DOHH2 (cell line): ENCODE measurements at regions not wholly inside any gene's neighbourhood (a gene's known extent, or its start where the extent isn't known, plus 50 kb on each side); places are given as distances from the start of the nearest gene placed in this dataset.

Source experiments
- CTCF ChIP-seq: fragments of 200-600 bp; sonication (generic); IDR thresholded peaks from one replicate; pipeline ENCODE4 v1.5.1; 2014; ENCODE audit warnings: antibody characterized with exemption, mild to moderate bottlenecking, low read depth, low read length; ENCODE audit not compliant: poor library complexity, severe bottlenecking
- EZH2phosphoT487 ChIP-seq: fragments of 200-600 bp; sonication (generic); IDR thresholded peaks from 2 replicates; pipeline ENCODE4 v1.6.1; 2017; ENCODE audit warnings: borderline replicate concordance, mild to moderate bottlenecking, antibody characterized with exemption, low read length, moderate library complexity, mixed read lengths

DNA sequence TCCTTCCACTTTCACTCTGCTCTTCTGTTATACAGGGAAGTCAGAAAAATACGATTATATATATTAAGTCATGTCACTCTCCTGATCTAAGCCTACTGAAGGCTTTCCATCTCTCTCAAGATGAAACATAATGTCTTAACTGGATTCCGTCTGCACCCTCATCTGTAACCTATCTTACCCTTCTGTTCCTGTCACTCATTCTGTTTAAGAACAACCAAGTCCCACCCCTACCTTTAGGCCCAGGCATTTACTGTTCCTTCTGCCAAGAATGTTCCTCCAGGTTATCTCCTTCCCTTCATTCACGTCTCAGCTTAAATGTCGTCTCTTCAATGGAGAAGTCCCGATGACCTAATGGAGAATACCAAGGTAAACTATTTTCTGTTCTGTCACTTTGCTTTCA is 1802.4 kb downstream of the MRPL39 start:
- TF ChIP-seq CTCF (no peak), EZH2phosphoT487 (no peak)
